H1 (cell line): ENCODE measurements at regions not wholly inside any gene's neighbourhood (a gene's known extent, or its start where the extent isn't known, plus 50 kb on each side); places are given as distances from the start of the nearest gene placed in this dataset.

Experiments used
- BACH1 ChIP-seq: IDR thresholded peaks from 2 replicates; pipeline ENCODE4 v1.6.1; 2012; ENCODE audit warnings: low read length, improper control_type of control experiment
- CTCF ChIP-seq, 3 experiments: IDR thresholded peaks; 1 replicate in 2 of 3; 2 replicates in 1 of 3; pipeline versions ENCODE4 v1.5.1 to v1.6.1; 2011; ENCODE audit warnings: low read length in 3 of 3, mild to moderate bottlenecking in 3 of 3, inconsistent platforms in 2 of 3, low read depth in 1 of 3, moderate library complexity in 1 of 3; ENCODE audit not compliant: insufficient read depth in 1 of 3; ENCODE audit errors: control extremely low read depth in 1 of 3
- EP300 ChIP-seq, 2 experiments: IDR thresholded peaks; 1 replicate in 1 of 2; 2 replicates in 1 of 2; pipeline ENCODE4 v1.6.1; 2011 to 2012; ENCODE audit warnings: low read depth in 2 of 2, low read length in 2 of 2, mild to moderate bottlenecking in 2 of 2, borderline replicate concordance in 1 of 2, inconsistent platforms in 1 of 2, moderate library complexity in 1 of 2
- GTF2F1 ChIP-seq: IDR thresholded peaks from 2 replicates; pipeline ENCODE4 v1.6.1; 2012; ENCODE audit warnings: low read depth, low read length, improper control_type of control experiment, borderline replicate concordance
- JUN ChIP-seq: IDR thresholded peaks from 2 replicates; pipeline ENCODE4 v1.6.1; 2011; ENCODE audit warnings: low read depth, mild to moderate bottlenecking, improper control_type of control experiment, low read length
- JUND ChIP-seq: IDR thresholded peaks from 2 replicates; pipeline ENCODE4 v1.6.1; 2011; ENCODE audit warnings: mild to moderate bottlenecking, improper control_type of control experiment, low read length
- KDM1A ChIP-seq: fragments of 200-600, 300-600 bp; sonication (generic); IDR thresholded peaks from 2 replicates; pipeline ENCODE4 v1.7.1; 2016; ENCODE audit warnings: mild to moderate bottlenecking, low read length, borderline replicate concordance
- MAX ChIP-seq: IDR thresholded peaks from 2 replicates; pipeline ENCODE4 v1.6.1; 2012; ENCODE audit warnings: inconsistent platforms
- POLR2A ChIP-seq, 2 experiments: IDR thresholded peaks; 1 replicate in 1 of 2; 2 replicates in 1 of 2; pipeline ENCODE4 v1.6.1; 2011; ENCODE audit warnings: low read depth in 2 of 2, low read length in 2 of 2, mild to moderate bottlenecking in 2 of 2; ENCODE audit errors: control extremely low read depth in 1 of 2
- TAF1 ChIP-seq: IDR thresholded peaks from 2 replicates; pipeline ENCODE4 v1.6.1; 2011; ENCODE audit warnings: mild to moderate bottlenecking, low read depth, low read length
- TCF12 ChIP-seq: IDR thresholded peaks from 2 replicates; pipeline ENCODE4 v1.6.1; 2011; ENCODE audit warnings: low read depth, mild to moderate bottlenecking, low read length
- TEAD4 ChIP-seq: IDR thresholded peaks from 2 replicates; pipeline ENCODE4 v1.6.1; 2012; ENCODE audit warnings: low read depth, low read length, inconsistent platforms, mixed read lengths

- TF ChIP-seq MAX (no peak), CTCF (IDR thresholded peaks at IDR 0.05; ENCODE audit: control extremely low read depth in 1 of 3, insufficient read depth in 1 of 3, low read depth in 1 of 3, low read length in 3 of 3) (no peak), POLR2A (IDR thresholded peaks at IDR 0.05; ENCODE audit: control extremely low read depth in 1 of 2, low read depth in 2 of 2, low read length in 2 of 2) (no peak), TAF1 (no peak), JUND (no peak), GTF2F1 (no peak), JUN (no peak), TCF12 (no peak), BACH1 (no peak), KDM1A (no peak), TEAD4 (no peak), EP300 (IDR thresholded peaks at IDR 0.05; ENCODE audit: borderline replicate concordance in 1 of 2, low read depth in 2 of 2, low read length in 2 of 2) (no peak)
These were observed 300.9 kb upstream of the DDI1 start for GRCh38 chr11:103735497-103736032.
